ENCODE measurements at regions not wholly inside any gene's neighbourhood (a gene's known extent, or its start where the extent isn't known, plus 50 kb on each side); places are given as distances from the start of the nearest gene placed in this dataset.

GRCh38 chr12:60148831-60149230, 553.0 kb downstream of the SLC16A7 start:
- DNase-seq = no peak

- no peak for DNase-seq
These were observed 556.9 kb downstream of the SLC16A7 start for GRCh38 chr12:60152756-60153155.

GRCh38 chr12:60159761-60160160, 563.9 kb downstream of the SLC16A7 start:
- DNase-seq = no peak

- DNase-seq = no peak
These were observed 567.3 kb downstream of the SLC16A7 start for GRCh38 chr12:60162988-60163720.

GRCh38 chr12:60165781-60166180, 570.0 kb downstream of the SLC16A7 start:
- no peak for DNase-seq

GRCh38 chr12:60168441-60168840, 572.6 kb downstream of the SLC16A7 start:
- no peak for DNase-seq

GRCh38 chr12:60169904-60170303, 574.1 kb downstream of the SLC16A7 start:
- no peak for DNase-seq

- no peak for DNase-seq
These were observed 576.7 kb downstream of the SLC16A7 start for GRCh38 chr12:60172266-60173211.

GRCh38 chr12:60173224-60174170, 577.7 kb downstream of the SLC16A7 start:
- no peak for DNase-seq

GRCh38 chr12:60174476-60174875, 578.6 kb downstream of the SLC16A7 start:
- no peak for DNase-seq

GRCh38 chr12:60174941-60175340, 579.1 kb downstream of the SLC16A7 start:
- no peak for DNase-seq

GRCh38 chr12:60176891-60177290, 581.1 kb downstream of the SLC16A7 start:
- DNase-seq = no peak

GRCh38 chr12:60180298-60180697, 584.5 kb downstream of the SLC16A7 start:
- DNase-seq = no peak

- no peak for DNase-seq
These were observed 586.5 kb downstream of the SLC16A7 start for GRCh38 chr12:60182354-60182753.

- no peak for DNase-seq
These were observed 588.3 kb downstream of the SLC16A7 start for GRCh38 chr12:60184096-60184495.

- no peak for DNase-seq
These were observed 589.2 kb downstream of the SLC16A7 start for GRCh38 chr12:60185060-60185459.

GRCh38 chr12:60191271-60191670, 595.4 kb downstream of the SLC16A7 start:
- DNase-seq = no peak

- DNase-seq = no peak
These were observed 596.0 kb downstream of the SLC16A7 start for GRCh38 chr12:60191676-60192359.

- no peak for DNase-seq
These were observed 598.8 kb downstream of the SLC16A7 start for GRCh38 chr12:60194678-60195077.

GRCh38 chr12:60195483-60195882, 599.7 kb downstream of the SLC16A7 start:
- no peak for DNase-seq

GRCh38 chr12:60196366-60196765, 600.5 kb downstream of the SLC16A7 start:
- no peak for DNase-seq

- no peak for DNase-seq
These were observed 601.8 kb downstream of the SLC16A7 start for GRCh38 chr12:60197589-60197988.

Measured in CD4-positive, alpha-beta T cell treated with Interleukin-17A for 4 hours (primary cell).